GM12878 (cell line): ENCODE measurements at regions not wholly inside any gene's neighbourhood (a gene's known extent, or its start where the extent isn't known, plus 50 kb on each side); places are given as distances from the start of the nearest gene placed in this dataset.
"Not testable (repeated sequence)": the region's sequence is repeated elsewhere in the genome, so short reads cannot be mapped to it uniquely, and the experiment has no call there.

Source experiments
- CTCF ChIP-seq, 3 experiments: IDR thresholded peaks in 2 of 3; conservative IDR thresholded peaks in 1 of 3; 2 replicates each; pipeline ENCODE4 v1.5.1; 2011; ENCODE audit warnings: low read depth in 3 of 3, low read length in 3 of 3, mild to moderate bottlenecking in 3 of 3, control low read depth in 2 of 3, moderate library complexity in 2 of 3, inconsistent platforms in 1 of 3, mixed read lengths in 1 of 3; ENCODE audit not compliant: control insufficient read depth in 2 of 3, insufficient read depth in 1 of 3; ENCODE audit errors: extremely low read depth in 1 of 3
- EZH2 ChIP-seq: IDR thresholded peaks from 2 replicates; pipeline ENCODE4 v1.6.1; 2012; ENCODE audit warnings: low read depth, mild to moderate bottlenecking, control low read depth, inconsistent platforms, low read length, borderline replicate concordance; ENCODE audit not compliant: control insufficient read depth
- IRF3 ChIP-seq: fragments of 450-650 bp; IDR thresholded peaks from 2 replicates; pipeline ENCODE4 v1.6.1; 2014; ENCODE audit warnings: mild to moderate bottlenecking
- KDM1A ChIP-seq: fragments of 200-600 bp; sonication (generic); IDR thresholded peaks from 2 replicates; pipeline ENCODE4 v1.6.1; 2016; ENCODE audit warnings: borderline replicate concordance
- KLF5 ChIP-seq: fragments of 450-650 bp; IDR thresholded peaks from 2 replicates; pipeline ENCODE4 v1.6.1; 2014; ENCODE audit warnings: mild to moderate bottlenecking; ENCODE audit not compliant: partially characterized antibody
- MAX ChIP-seq: IDR thresholded peaks from 2 replicates; pipeline ENCODE4 v1.6.1; 2012; ENCODE audit warnings: low read depth, low read length, improper control_type of control experiment
- POLR2AphosphoS2 ChIP-seq: IDR thresholded peaks from 2 replicates; pipeline ENCODE4 v1.6.1; 2011; ENCODE audit warnings: low read depth, mild to moderate bottlenecking, low read length, improper control_type of control experiment, moderate library complexity
- RB1 ChIP-seq: fragments of 450-650 bp; formaldehyde crosslinking; IDR thresholded peaks from 2 replicates; pipeline ENCODE4 v1.6.1; 2017; ENCODE audit warnings: mild to moderate bottlenecking, borderline replicate concordance
- SIX5 ChIP-seq: IDR thresholded peaks from 2 replicates; pipeline ENCODE4 v1.6.1; 2011; ENCODE audit warnings: mild to moderate bottlenecking, low read depth, low read length, moderate library complexity; ENCODE audit not compliant: severe bottlenecking
- SMC3 ChIP-seq: IDR thresholded peaks from 2 replicates; pipeline ENCODE4 v1.6.1; 2011; ENCODE audit warnings: low read length, improper control_type of control experiment, borderline replicate concordance
- YY1 ChIP-seq: IDR thresholded peaks from 2 replicates; pipeline ENCODE4 v1.6.1; 2011; ENCODE audit warnings: low read depth, mild to moderate bottlenecking, low read length

GRCh38 chrX:39702636-39703035 lies 395.1 kb downstream of the BCOR start:
- not testable (repeated sequence) for TF ChIP-seq SMC3; KLF5; CTCF (IDR thresholded peaks at IDR 0.05 in 2 of 3, conservative IDR thresholded peaks at IDR 0.05 in 1 of 3; ENCODE audit: control insufficient read depth in 2 of 3, extremely low read depth in 1 of 3, insufficient read depth in 1 of 3, low read depth in 3 of 3, low read length in 3 of 3); YY1; KDM1A; POLR2AphosphoS2; RB1; SIX5; EZH2; MAX; IRF3
